Activated CD4-positive, CD25-positive, alpha-beta regulatory T cell treated with anti-CD3 and anti-CD28 coated beads, Interleukin-2, amount 50 U/mL, for 72 hours (primary cell): ENCODE measurements at regions not wholly inside any gene's neighbourhood (a gene's known extent, or its start where the extent isn't known, plus 50 kb on each side); places are given as distances from the start of the nearest gene placed in this dataset.

ENCODE experiments used
- DNase-seq: peaks from one replicate; pipeline ENCODE4 v3.0.0; 2021

GRCh38 chr3:25120665-25121064, 307.4 kb upstream of the RARB start:
- DNase-seq = no peak

- DNase-seq = no peak
Measured at GRCh38 chr3:25125201-25125600, 302.9 kb upstream of the RARB start.

GRCh38 chr3:25128735-25129134, 299.3 kb upstream of the RARB start:
- DNase-seq = no peak

GRCh38 chr3:25130724-25131520, 297.1 kb upstream of the RARB start:
- DNase-seq = no peak

- no peak for DNase-seq
Measured at GRCh38 chr3:25133588-25133987, 294.5 kb upstream of the RARB start.

- no peak for DNase-seq
Measured at GRCh38 chr3:25137606-25138005, 290.5 kb upstream of the RARB start.

- DNase-seq = no peak
Measured at GRCh38 chr3:25139267-25139666, 288.8 kb upstream of the RARB start.

- no peak for DNase-seq
Measured at GRCh38 chr3:25142609-25143355, 285.3 kb upstream of the RARB start.

- DNase-seq = no peak
Measured at GRCh38 chr3:25143356-25144025, 284.6 kb upstream of the RARB start.

- no peak for DNase-seq
Measured at GRCh38 chr3:25144430-25144829, 283.6 kb upstream of the RARB start.

GRCh38 chr3:25145176-25145575, 282.9 kb upstream of the RARB start:
- DNase-seq = no peak

GRCh38 chr3:25150199-25150598, 277.9 kb upstream of the RARB start:
- no peak for DNase-seq

GRCh38 chr3:25151281-25151902, 276.7 kb upstream of the RARB start:
- no peak for DNase-seq

- DNase-seq = no peak
Measured at GRCh38 chr3:25151903-25152295, 276.2 kb upstream of the RARB start.

- DNase-seq = no peak
Measured at GRCh38 chr3:25153136-25153535, 274.9 kb upstream of the RARB start.

GRCh38 chr3:25153561-25153960, 274.5 kb upstream of the RARB start:
- DNase-seq = no peak

GRCh38 chr3:25155652-25156471, 272.2 kb upstream of the RARB start:
- no peak for DNase-seq

GRCh38 chr3:25156626-25157025, 271.4 kb upstream of the RARB start:
- no peak for DNase-seq

GRCh38 chr3:25165306-25165705, 262.8 kb upstream of the RARB start:
- no peak for DNase-seq

- DNase-seq = no peak
Measured at GRCh38 chr3:25166016-25166415, 262.0 kb upstream of the RARB start.

GRCh38 chr3:25169151-25169550, 258.9 kb upstream of the RARB start:
- DNase-seq = no peak

- no peak for DNase-seq
Measured at GRCh38 chr3:25170021-25170420, 258.0 kb upstream of the RARB start.
